Hematopoietic multipotent progenitor cell treated with erythropoietin and hydrocortisone succinate and interleukin-3 and kit ligand, for 17 days (in vitro differentiated cells): ENCODE measurements at regions not wholly inside any gene's neighbourhood (a gene's known extent, or its start where the extent isn't known, plus 50 kb on each side); places are given as distances from the start of the nearest gene placed in this dataset.
"Not testable (repeated sequence)": the region's sequence is repeated elsewhere in the genome, so short reads cannot be mapped to it uniquely, and the experiment has no call there.

Source experiments
- DNase-seq: peaks from one replicate; pipeline ENCODE4 v3.0.0-alpha.2; 2015; ENCODE audit warnings: low spot score

GRCh38 chr5:27810458-27810857 lies 772.1 kb upstream of the CDH9 start:
- no peak for DNase-seq

GRCh38 chr5:27797220-27797619 lies 758.8 kb upstream of the CDH9 start:
- no peak for DNase-seq

- DNase-seq: no peak
These were observed 749.8 kb upstream of the CDH9 start for GRCh38 chr5:27788184-27788583.

GRCh38 chr5:27784317-27784716 lies 745.9 kb upstream of the CDH9 start:
- DNase-seq: no peak

GRCh38 chr5:27778121-27778520 lies 739.7 kb upstream of the CDH9 start:
- no peak for DNase-seq

GRCh38 chr5:27773636-27774035 lies 735.2 kb upstream of the CDH9 start:
- no peak for DNase-seq

- DNase-seq: no peak
These were observed 734.8 kb upstream of the CDH9 start for GRCh38 chr5:27773166-27773565.

GRCh38 chr5:27769748-27770402 lies 731.5 kb upstream of the CDH9 start:
- no peak for DNase-seq

- no peak for DNase-seq
These were observed 710.5 kb upstream of the CDH9 start for GRCh38 chr5:27748847-27749246.

GRCh38 chr5:27743383-27743979 lies 705.1 kb upstream of the CDH9 start:
- not testable (repeated sequence) for DNase-seq

GRCh38 chr5:27742805-27743204 lies 704.4 kb upstream of the CDH9 start:
- no peak for DNase-seq

- DNase-seq: no peak
These were observed 696.5 kb upstream of the CDH9 start for GRCh38 chr5:27734838-27735237.

GRCh38 chr5:27733237-27733636 lies 694.9 kb upstream of the CDH9 start:
- no peak for DNase-seq

GRCh38 chr5:27727254-27727653 lies 688.9 kb upstream of the CDH9 start:
- DNase-seq: no peak

- no peak for DNase-seq
These were observed 684.0 kb upstream of the CDH9 start for GRCh38 chr5:27722337-27722736.

GRCh38 chr5:27708534-27708933 lies 670.1 kb upstream of the CDH9 start:
- DNase-seq: no peak

GRCh38 chr5:27706832-27707231 lies 668.4 kb upstream of the CDH9 start:
- no peak for DNase-seq

- DNase-seq: no peak
These were observed 667.3 kb upstream of the CDH9 start for GRCh38 chr5:27705661-27706060.

- DNase-seq: no peak
These were observed 663.8 kb upstream of the CDH9 start for GRCh38 chr5:27701931-27702903.

GRCh38 chr5:27700526-27700925 lies 662.1 kb upstream of the CDH9 start:
- no peak for DNase-seq

GRCh38 chr5:27682600-27682999 lies 644.2 kb upstream of the CDH9 start:
- DNase-seq: no peak

- no peak for DNase-seq
These were observed 614.1 kb upstream of the CDH9 start for GRCh38 chr5:27652505-27652904.

- DNase-seq: no peak
These were observed 600.7 kb upstream of the CDH9 start for GRCh38 chr5:27639005-27639612.
